ENCODE measurements at regions not wholly inside any gene's neighbourhood (a gene's known extent, or its start where the extent isn't known, plus 50 kb on each side); places are given as distances from the start of the nearest gene placed in this dataset.

DNA sequence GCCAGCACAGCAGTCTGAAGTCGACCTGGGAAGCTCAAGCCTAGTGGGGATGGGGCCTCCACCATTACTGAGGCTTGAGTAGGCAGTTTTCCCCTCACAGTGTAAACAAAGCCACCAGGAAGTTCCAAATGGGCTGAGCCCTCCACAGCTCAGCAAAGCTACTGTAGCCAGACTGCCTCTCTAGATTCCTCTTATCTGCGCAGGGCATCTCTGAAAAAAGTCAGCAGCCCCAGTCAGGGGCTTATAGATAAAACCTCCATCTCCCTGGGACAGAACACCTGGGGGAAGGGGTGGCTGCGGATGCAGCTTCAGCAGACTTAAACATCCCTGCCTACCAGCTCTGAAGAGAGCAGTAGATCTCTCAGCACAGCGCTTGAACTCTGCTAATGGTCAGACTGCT lies 218.4 kb upstream of the VRK2 start:
- no peak overlapping the region for H3K27ac ChIP-seq (ENCODE audit: low read depth, low read length)
- no peak for DNase-seq (ENCODE audit: low read depth in 4 of 6, low spot score in 6 of 6)
- 91% methylated on average over 3 of the region's 4 CpGs for WGBS (ENCODE audit: insufficient coverage)
- H3K27me3 ChIP-seq (ENCODE audit: control insufficient read depth, insufficient read depth, low read length): no peaks in the 10 kb centered on the region
- peaks cover 2% of the 10 kb centered on the region for H3K9me3 ChIP-seq (ENCODE audit: control insufficient read depth, insufficient read depth, low read length)
- no peaks in the 10 kb centered on the region for H3K4me1 ChIP-seq (ENCODE audit: control insufficient read depth, insufficient read depth, low read length)
- H3K36me3 ChIP-seq (ENCODE audit: control insufficient read depth, insufficient read depth, low read length): no peaks in the 10 kb centered on the region
- H3K4me3 ChIP-seq (ENCODE audit: low read depth, low read length): no peak overlapping the region

GRCh38 chr2:57834666-57835065 lies 211.9 kb upstream of the VRK2 start:
- no peaks in the 10 kb centered on the region for H3K4me1 ChIP-seq (ENCODE audit: control insufficient read depth, insufficient read depth, low read length)
- no peaks in the 10 kb centered on the region for H3K9me3 ChIP-seq (ENCODE audit: control insufficient read depth, insufficient read depth, low read length)
- H3K36me3 ChIP-seq (ENCODE audit: control insufficient read depth, insufficient read depth, low read length): no peaks in the 10 kb centered on the region
- no peaks in the 10 kb centered on the region for H3K27me3 ChIP-seq (ENCODE audit: control insufficient read depth, insufficient read depth, low read length)
- H3K4me3 ChIP-seq (ENCODE audit: low read depth, low read length): no peak overlapping the region
- no peak overlapping the region for H3K27ac ChIP-seq (ENCODE audit: low read depth, low read length)
- DNase-seq (ENCODE audit: low read depth in 4 of 6, low spot score in 6 of 6): peak in 1 of 6 donors; percentile 70

DNA sequence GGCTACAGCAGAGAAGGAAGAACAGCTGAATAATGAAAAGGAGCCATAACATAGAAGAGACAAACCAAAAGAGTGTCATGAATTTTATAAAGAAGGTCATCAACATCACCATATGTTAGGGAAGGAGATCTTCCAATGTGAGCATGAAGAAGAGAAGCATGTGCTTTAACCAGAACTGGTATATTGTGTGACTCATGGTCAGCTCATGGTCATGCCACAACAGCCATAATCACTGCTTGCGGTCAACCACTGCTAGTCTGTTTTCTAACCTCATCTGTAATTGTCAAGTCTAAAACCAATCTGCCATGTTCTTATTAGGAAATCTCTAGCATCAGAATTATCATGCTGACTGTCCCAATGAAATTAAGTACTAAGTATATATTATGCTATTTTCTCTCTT lies 204.1 kb upstream of the VRK2 start:
- no peaks in the 10 kb centered on the region for H3K27me3 ChIP-seq (ENCODE audit: control insufficient read depth, insufficient read depth, low read length)
- DNase-seq (ENCODE audit: low read depth in 4 of 6, low spot score in 6 of 6): no peak
- no peak overlapping the region for H3K4me3 ChIP-seq (ENCODE audit: low read depth, low read length)
- no peak overlapping the region for H3K27ac ChIP-seq (ENCODE audit: low read depth, low read length)
- no peaks in the 10 kb centered on the region for H3K36me3 ChIP-seq (ENCODE audit: control insufficient read depth, insufficient read depth, low read length)
- no peaks in the 10 kb centered on the region for H3K9me3 ChIP-seq (ENCODE audit: control insufficient read depth, insufficient read depth, low read length)
- no CpG with 5 or more reads among the region's 1 CpG for WGBS (ENCODE audit: insufficient coverage)
- H3K4me1 ChIP-seq (ENCODE audit: control insufficient read depth, insufficient read depth, low read length): no peaks in the 10 kb centered on the region

GRCh38 chr2:57843158-57843557 lies 203.4 kb upstream of the VRK2 start:
- Histone ChIP-seq H3K27ac (ENCODE audit: low read depth, low read length) (no peak overlapping the region), H3K4me1 (ENCODE audit: control insufficient read depth, insufficient read depth, low read length) (no peaks in the 10 kb centered on the region), H3K9me3 (ENCODE audit: control insufficient read depth, insufficient read depth, low read length) (no peaks in the 10 kb centered on the region), H3K4me3 (ENCODE audit: low read depth, low read length) (no peak overlapping the region), H3K36me3 (ENCODE audit: control insufficient read depth, insufficient read depth, low read length) (no peaks in the 10 kb centered on the region), H3K27me3 (ENCODE audit: control insufficient read depth, insufficient read depth, low read length) (no peaks in the 10 kb centered on the region)
- no peak for DNase-seq (ENCODE audit: low read depth in 4 of 6, low spot score in 6 of 6)
- WGBS (ENCODE audit: insufficient coverage): no CpG with 5 or more reads among the region's 3 CpGs

- WGBS (ENCODE audit: insufficient coverage): 66% methylated on average over 4 of the region's 4 CpGs
- no peaks in the 10 kb centered on the region for H3K9me3 ChIP-seq (ENCODE audit: control insufficient read depth, insufficient read depth, low read length)
- DNase-seq (ENCODE audit: low read depth in 4 of 6, low spot score in 6 of 6): no peak
- H3K36me3 ChIP-seq (ENCODE audit: control insufficient read depth, insufficient read depth, low read length): no peaks in the 10 kb centered on the region
- no peak overlapping the region for H3K4me3 ChIP-seq (ENCODE audit: low read depth, low read length)
- H3K4me1 ChIP-seq (ENCODE audit: control insufficient read depth, insufficient read depth, low read length): no peaks in the 10 kb centered on the region
- no peak overlapping the region for H3K27ac ChIP-seq (ENCODE audit: low read depth, low read length)
- H3K27me3 ChIP-seq (ENCODE audit: control insufficient read depth, insufficient read depth, low read length): no peaks in the 10 kb centered on the region
Measured at GRCh38 chr2:57848723-57849122, 197.9 kb upstream of the VRK2 start.

- H3K27me3 ChIP-seq (ENCODE audit: control insufficient read depth, insufficient read depth, low read length): no peaks in the 10 kb centered on the region
- no peaks in the 10 kb centered on the region for H3K36me3 ChIP-seq (ENCODE audit: control insufficient read depth, insufficient read depth, low read length)
- DNase-seq (ENCODE audit: low read depth in 4 of 6, low spot score in 6 of 6): no peak
- H3K27ac ChIP-seq (ENCODE audit: low read depth, low read length): no peak overlapping the region
- no peak overlapping the region for H3K4me3 ChIP-seq (ENCODE audit: low read depth, low read length)
- WGBS (ENCODE audit: insufficient coverage): 92% methylated on average over 3 of the region's 3 CpGs
- no peaks in the 10 kb centered on the region for H3K4me1 ChIP-seq (ENCODE audit: control insufficient read depth, insufficient read depth, low read length)
- H3K9me3 ChIP-seq (ENCODE audit: control insufficient read depth, insufficient read depth, low read length): no peaks in the 10 kb centered on the region
Measured at GRCh38 chr2:57849843-57850242, 196.8 kb upstream of the VRK2 start.

GRCh38 chr2:57850415-57851130 lies 196.0 kb upstream of the VRK2 start:
- WGBS (ENCODE audit: insufficient coverage): 94% methylated on average over 13 of the region's 15 CpGs
- no peaks in the 10 kb centered on the region for H3K9me3 ChIP-seq (ENCODE audit: control insufficient read depth, insufficient read depth, low read length)
- H3K27me3 ChIP-seq (ENCODE audit: control insufficient read depth, insufficient read depth, low read length): no peaks in the 10 kb centered on the region
- H3K27ac ChIP-seq (ENCODE audit: low read depth, low read length): no peak overlapping the region
- DNase-seq (ENCODE audit: low read depth in 4 of 6, low spot score in 6 of 6): no peak
- H3K4me1 ChIP-seq (ENCODE audit: control insufficient read depth, insufficient read depth, low read length): no peaks in the 10 kb centered on the region
- H3K4me3 ChIP-seq (ENCODE audit: low read depth, low read length): no peak overlapping the region
- no peaks in the 10 kb centered on the region for H3K36me3 ChIP-seq (ENCODE audit: control insufficient read depth, insufficient read depth, low read length)

- Histone ChIP-seq H3K4me1 (ENCODE audit: control insufficient read depth, insufficient read depth, low read length) (no peaks in the 10 kb centered on the region), H3K9me3 (ENCODE audit: control insufficient read depth, insufficient read depth, low read length) (no peaks in the 10 kb centered on the region), H3K36me3 (ENCODE audit: control insufficient read depth, insufficient read depth, low read length) (no peaks in the 10 kb centered on the region), H3K4me3 (ENCODE audit: low read depth, low read length) (no peak overlapping the region), H3K27me3 (ENCODE audit: control insufficient read depth, insufficient read depth, low read length) (no peaks in the 10 kb centered on the region), H3K27ac (ENCODE audit: low read depth, low read length) (no peak overlapping the region)
- DNase-seq (ENCODE audit: low read depth in 4 of 6, low spot score in 6 of 6): peak in 1 of 6 donors; percentile 24
Measured at GRCh38 chr2:57855212-57855611, 191.4 kb upstream of the VRK2 start.

DNA sequence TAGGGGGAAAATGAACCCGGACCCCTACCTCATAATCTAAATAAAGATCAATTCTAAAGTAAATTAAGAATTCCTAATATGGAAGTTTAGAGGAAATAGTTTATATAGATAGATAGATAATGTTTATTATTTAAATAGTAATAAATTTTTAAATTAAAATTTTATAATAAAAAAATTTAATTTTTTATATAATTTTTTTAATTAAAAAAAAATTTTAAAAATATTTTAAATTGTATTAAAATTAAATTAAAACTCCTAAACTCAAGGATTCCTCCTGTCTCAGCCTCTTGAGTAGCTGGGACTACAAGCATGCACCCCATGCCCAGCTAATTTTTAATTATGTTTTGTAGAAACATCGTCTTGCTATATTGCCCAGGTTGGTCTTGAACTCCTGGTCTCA lies 186.9 kb upstream of the VRK2 start:
- H3K36me3 ChIP-seq (ENCODE audit: control insufficient read depth, insufficient read depth, low read length): no peaks in the 10 kb centered on the region
- DNase-seq (ENCODE audit: low read depth in 4 of 6, low spot score in 6 of 6): no peak
- H3K4me3 ChIP-seq (ENCODE audit: low read depth, low read length): no peak overlapping the region
- no peak overlapping the region for H3K27ac ChIP-seq (ENCODE audit: low read depth, low read length)
- no peaks in the 10 kb centered on the region for H3K9me3 ChIP-seq (ENCODE audit: control insufficient read depth, insufficient read depth, low read length)
- no peaks in the 10 kb centered on the region for H3K27me3 ChIP-seq (ENCODE audit: control insufficient read depth, insufficient read depth, low read length)
- no peaks in the 10 kb centered on the region for H3K4me1 ChIP-seq (ENCODE audit: control insufficient read depth, insufficient read depth, low read length)
- no CpG with 5 or more reads among the region's 2 CpGs for WGBS (ENCODE audit: insufficient coverage)

- no peaks in the 10 kb centered on the region for H3K4me1 ChIP-seq (ENCODE audit: control insufficient read depth, insufficient read depth, low read length)
- no peak for DNase-seq (ENCODE audit: low read depth in 4 of 6, low spot score in 6 of 6)
- H3K36me3 ChIP-seq (ENCODE audit: control insufficient read depth, insufficient read depth, low read length): no peaks in the 10 kb centered on the region
- WGBS (ENCODE audit: insufficient coverage): no CpG with 5 or more reads among the region's 2 CpGs
- H3K4me3 ChIP-seq (ENCODE audit: low read depth, low read length): no peak overlapping the region
- H3K9me3 ChIP-seq (ENCODE audit: control insufficient read depth, insufficient read depth, low read length): no peaks in the 10 kb centered on the region
- no peaks in the 10 kb centered on the region for H3K27me3 ChIP-seq (ENCODE audit: control insufficient read depth, insufficient read depth, low read length)
- H3K27ac ChIP-seq (ENCODE audit: low read depth, low read length): no peak overlapping the region
Measured at GRCh38 chr2:57862153-57862552, 184.5 kb upstream of the VRK2 start.

All from spinal cord (tissue), 9 donors.